Neural progenitor cell (in vitro differentiated cells): ENCODE measurements at regions not wholly inside any gene's neighbourhood (a gene's known extent, or its start where the extent isn't known, plus 50 kb on each side); places are given as distances from the start of the nearest gene placed in this dataset.

Source experiments
- DNase-seq: peaks from one replicate; pipeline ENCODE4 v3.0.0-alpha.2; 2016; ENCODE audit warnings: low spot score
- H2AFZ ChIP-seq: fragments of 200-600 bp; sonication (generic); replicated peaks from 2 replicates; pipeline ENCODE4 v1.6.1; 2016; ENCODE audit warnings: antibody characterized with exemption
- H3F3A ChIP-seq: fragments of 200-600 bp; sonication (generic); 2 replicates; pipeline ENCODE4 v1.6.1; 2016; ENCODE audit warnings: antibody characterized with exemption, low read depth
- H3K27ac ChIP-seq: fragments of 200-600 bp; sonication (generic); 2 replicates; pipeline ENCODE4 v1.5.1; 2016; ENCODE audit warnings: mild to moderate bottlenecking
- H3K27me3 ChIP-seq: fragments of 200-600 bp; sonication (generic); 2 replicates; pipeline ENCODE4 v1.6.1; 2016; ENCODE audit warnings: mild to moderate bottlenecking, moderate library complexity
- H3K36me3 ChIP-seq: fragments of 200-600 bp; sonication (generic); 2 replicates; pipeline ENCODE4 v1.5.1; 2016
- H3K4me1 ChIP-seq: fragments of 200-600 bp; sonication (generic); 2 replicates; pipeline ENCODE4 v1.6.1; 2016; ENCODE audit warnings: mixed run types
- H3K4me2 ChIP-seq: fragments of 200-600 bp; sonication (generic); 2 replicates; pipeline ENCODE4 v1.6.1; 2016
- H3K4me3 ChIP-seq: fragments of 200-600 bp; sonication (generic); 2 replicates; pipeline ENCODE4 v1.5.1; 2016
- H3K79me2 ChIP-seq: fragments of 200-600 bp; sonication (generic); 2 replicates; pipeline ENCODE4 v1.6.1; 2016; ENCODE audit warnings: low read depth
- H3K9ac ChIP-seq: fragments of 200-600 bp; sonication (generic); 2 replicates; pipeline ENCODE4 v1.6.1; 2016
- H3K9me3 ChIP-seq: fragments of 200-600 bp; sonication (generic); 2 replicates; pipeline ENCODE4 v1.5.1; 2016; ENCODE audit warnings: low read depth
- H4K20me1 ChIP-seq: fragments of 200-600 bp; sonication (generic); 2 replicates; pipeline ENCODE4 v1.6.1; 2016; ENCODE audit warnings: low read depth
- H3K27ac Mint-ChIP-seq: 3 replicates; pipeline ENCODE4 v1.8.0; 2021; ENCODE audit warnings: mixed read lengths
- H3K27me3 Mint-ChIP-seq: 2 replicates; pipeline ENCODE4 v1.8.0; 2022; ENCODE audit warnings: low read depth, mild to moderate bottlenecking, inconsistent platforms, moderate library complexity, mixed read lengths; ENCODE audit not compliant: insufficient read depth
- H3K36me3 Mint-ChIP-seq: 3 replicates; pipeline ENCODE4 v1.8.0; 2021; ENCODE audit warnings: mixed read lengths
- H3K4me1 Mint-ChIP-seq: 3 replicates; pipeline ENCODE4 v1.8.0; 2021; ENCODE audit warnings: mixed read lengths
- H3K4me3 Mint-ChIP-seq: 3 replicates; pipeline ENCODE4 v1.8.0; 2021; ENCODE audit warnings: mild to moderate bottlenecking, moderate library complexity, mixed read lengths
- H3K9me3 Mint-ChIP-seq: 3 replicates; pipeline ENCODE4 v1.8.0; 2020; ENCODE audit warnings: mixed read lengths
- EZH2 ChIP-seq: fragments of 200-600 bp; sonication (generic); IDR thresholded peaks from 2 replicates; pipeline ENCODE4 v1.6.1; 2017; ENCODE audit warnings: antibody characterized with exemption, mild to moderate bottlenecking, moderate library complexity
- EZH2phosphoT487 ChIP-seq: fragments of 200-600 bp; sonication (generic); IDR thresholded peaks from 2 replicates; pipeline ENCODE4 v1.6.1; 2017; ENCODE audit warnings: antibody characterized with exemption
- TF ChIP-seq, protein P1 (sequence below): fragments of 200-600 bp; sonication (generic); IDR thresholded peaks from 2 replicates; pipeline ENCODE4 v1.5.1; 2017; ENCODE audit warnings: antibody characterized with exemption, mild to moderate bottlenecking

- Mint-ChIP-seq H3K4me1 (no peaks in the 10 kb centered on the region), H3K27me3 (no peaks in the 10 kb centered on the region), H3K36me3 (no peaks in the 10 kb centered on the region), H3K4me3 (no peak overlapping the region), H3K9me3 (no peaks in the 10 kb centered on the region), H3K27ac (no peak overlapping the region)
- H3K36me3 ChIP-seq = no peaks in the 10 kb centered on the region
- H2AFZ ChIP-seq = no peak overlapping the region
- no peaks in the 10 kb centered on the region for H3K4me1 ChIP-seq
- no peaks in the 10 kb centered on the region for H3F3A ChIP-seq
- H3K27ac ChIP-seq = no peak overlapping the region
- no peak overlapping the region for H3K9ac ChIP-seq
- no peak overlapping the region for H3K4me2 ChIP-seq
- DNase-seq = no peak
- H3K4me3 ChIP-seq = no peak overlapping the region
- no peak for TF ChIP-seq EZH2
- TF ChIP-seq, protein P1, sequence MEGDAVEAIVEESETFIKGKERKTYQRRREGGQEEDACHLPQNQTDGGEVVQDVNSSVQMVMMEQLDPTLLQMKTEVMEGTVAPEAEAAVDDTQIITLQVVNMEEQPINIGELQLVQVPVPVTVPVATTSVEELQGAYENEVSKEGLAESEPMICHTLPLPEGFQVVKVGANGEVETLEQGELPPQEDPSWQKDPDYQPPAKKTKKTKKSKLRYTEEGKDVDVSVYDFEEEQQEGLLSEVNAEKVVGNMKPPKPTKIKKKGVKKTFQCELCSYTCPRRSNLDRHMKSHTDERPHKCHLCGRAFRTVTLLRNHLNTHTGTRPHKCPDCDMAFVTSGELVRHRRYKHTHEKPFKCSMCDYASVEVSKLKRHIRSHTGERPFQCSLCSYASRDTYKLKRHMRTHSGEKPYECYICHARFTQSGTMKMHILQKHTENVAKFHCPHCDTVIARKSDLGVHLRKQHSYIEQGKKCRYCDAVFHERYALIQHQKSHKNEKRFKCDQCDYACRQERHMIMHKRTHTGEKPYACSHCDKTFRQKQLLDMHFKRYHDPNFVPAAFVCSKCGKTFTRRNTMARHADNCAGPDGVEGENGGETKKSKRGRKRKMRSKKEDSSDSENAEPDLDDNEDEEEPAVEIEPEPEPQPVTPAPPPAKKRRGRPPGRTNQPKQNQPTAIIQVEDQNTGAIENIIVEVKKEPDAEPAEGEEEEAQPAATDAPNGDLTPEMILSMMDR = no peak
- no peak for TF ChIP-seq EZH2phosphoT487
- no peaks in the 10 kb centered on the region for H3K79me2 ChIP-seq
- H3K27me3 ChIP-seq = no peaks in the 10 kb centered on the region
- no peaks in the 10 kb centered on the region for H4K20me1 ChIP-seq
- no peaks in the 10 kb centered on the region for H3K9me3 ChIP-seq
Observed at GRCh38 chr3:34547297-34547920, 749.0 kb downstream of the PDCD6IP start.

DNA sequence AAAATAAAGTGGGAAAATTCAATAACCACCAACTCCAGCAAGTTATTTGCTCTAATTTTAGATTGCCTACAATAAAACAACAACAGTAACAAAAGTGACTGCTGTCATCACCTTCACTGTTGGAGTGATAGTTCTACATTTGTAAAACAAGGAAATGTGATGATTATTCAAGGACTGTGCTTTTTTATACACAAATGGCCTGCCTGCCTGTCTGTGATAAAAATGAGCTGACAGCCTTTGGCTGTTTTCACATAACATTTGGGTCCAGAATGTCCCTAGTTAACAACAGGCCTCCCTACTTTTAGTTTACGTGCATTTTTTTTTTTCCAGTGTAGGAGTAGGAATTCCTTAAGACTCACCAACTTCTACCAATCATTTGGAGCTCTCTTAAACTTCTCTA lies 768.8 kb downstream of the PDCD6IP start:
- Histone ChIP-seq H4K20me1 (no peaks in the 10 kb centered on the region), H3K79me2 (no peaks in the 10 kb centered on the region), H3K4me1 (peaks cover 10% of the 10 kb centered on the region), H3K4me3 (no peak overlapping the region), H2AFZ (no peak overlapping the region), H3F3A (no peaks in the 10 kb centered on the region), H3K27me3 (no peaks in the 10 kb centered on the region), H3K9ac (no peak overlapping the region), H3K9me3 (no peaks in the 10 kb centered on the region), H3K36me3 (no peaks in the 10 kb centered on the region), H3K27ac (no peak overlapping the region), H3K4me2 (no peak overlapping the region)
- no peak overlapping the region for H3K27ac Mint-ChIP-seq
- H3K27me3 Mint-ChIP-seq = no peaks in the 10 kb centered on the region
- no peaks in the 10 kb centered on the region for H3K4me1 Mint-ChIP-seq
- peaks cover 6% of the 10 kb centered on the region for H3K9me3 Mint-ChIP-seq
- no peak for DNase-seq
- H3K36me3 Mint-ChIP-seq = no peaks in the 10 kb centered on the region
- TF ChIP-seq EZH2 (no peak), EZH2phosphoT487 (no peak)
- TF ChIP-seq, protein P1 = no peak
- H3K4me3 Mint-ChIP-seq = no peak overlapping the region

DNA sequence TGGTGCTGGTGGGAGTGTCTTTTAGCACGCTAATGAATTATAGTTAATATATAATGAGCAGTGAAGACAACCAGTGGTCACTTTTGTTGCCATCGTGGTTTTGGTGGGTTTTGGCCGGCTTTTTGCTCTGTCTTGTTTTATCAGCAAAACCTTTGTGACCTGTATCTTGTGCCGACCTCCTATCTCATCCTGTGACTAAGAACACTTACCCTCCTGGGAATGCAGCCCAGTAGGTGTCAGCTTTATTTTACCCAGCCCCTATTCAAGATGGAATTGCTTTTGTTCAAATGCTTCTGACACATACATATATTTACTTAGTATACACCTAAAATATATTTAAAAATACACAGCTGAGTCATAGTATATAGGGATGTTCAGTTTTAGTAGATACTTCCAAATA lies 770.3 kb downstream of the PDCD6IP start:
- Histone ChIP-seq H3K27me3 (no peaks in the 10 kb centered on the region), H2AFZ (no peak overlapping the region), H3K36me3 (no peaks in the 10 kb centered on the region), H3K4me1 (peaks cover 10% of the 10 kb centered on the region), H3K4me3 (no peak overlapping the region), H3K9ac (no peak overlapping the region), H3F3A (no peaks in the 10 kb centered on the region), H3K4me2 (no peak overlapping the region), H4K20me1 (no peaks in the 10 kb centered on the region), H3K27ac (no peak overlapping the region), H3K9me3 (no peaks in the 10 kb centered on the region), H3K79me2 (no peaks in the 10 kb centered on the region)
- no peak overlapping the region for H3K27ac Mint-ChIP-seq
- no peaks in the 10 kb centered on the region for H3K4me1 Mint-ChIP-seq
- no peak overlapping the region for H3K4me3 Mint-ChIP-seq
- TF ChIP-seq, protein P1 = no peak
- TF ChIP-seq EZH2phosphoT487 (no peak), EZH2 (no peak)
- no peak for DNase-seq
- H3K36me3 Mint-ChIP-seq = no peaks in the 10 kb centered on the region
- H3K9me3 Mint-ChIP-seq = peaks cover 6% of the 10 kb centered on the region
- no peaks in the 10 kb centered on the region for H3K27me3 Mint-ChIP-seq
